GM12878 (cell line): ENCODE measurements at regions not wholly inside any gene's neighbourhood (a gene's known extent, or its start where the extent isn't known, plus 50 kb on each side); places are given as distances from the start of the nearest gene placed in this dataset.
"Not testable (repeated sequence)": the region's sequence is repeated elsewhere in the genome, so short reads cannot be mapped to it uniquely, and the experiment has no call there.

Experiments used
- ATAC-seq: fragments of 200-7000 bp; cut with Tn5 transposase; 3 replicates; pipeline ENCODE4 v1.9.1; 2020; ENCODE audit warnings: mild to moderate bottlenecking, moderate library complexity
- BruUV-seq: library from RNA; stranded (reverse); fragments of 400-500 nt; replicated peaks from 2 replicates; lab custom pipeline; 2021; lab: Mats Ljungman, UMichigan
- CTCF ChIA-PET: fragments of 300-600 bp; sonication (Branson Sonifier 250); formaldehyde crosslinking; extraction: SDS; loops from one replicate; lab custom pipeline; 2021; ENCODE audit warnings: inconsistent platforms; lab: Yijun Ruan, JAX
- POLR2A ChIA-PET: fragments of 350-600 bp; formaldehyde crosslinking; extraction: SDS; loops from one replicate; lab custom pipeline; 2021; ENCODE audit warnings: inconsistent platforms; lab: Charles Lee
- RAD21 ChIA-PET: fragments of 300-600 bp; sonication (Branson Sonifier 250); formaldehyde crosslinking; loops from one replicate; lab custom pipeline; 2023; ENCODE audit warnings: antibody characterized with exemption; ENCODE audit not compliant: unreplicated experiment; lab: Charles Lee
- SMC1A ChIA-PET: fragments of 300-600 bp; sonication (Branson Sonifier 250); formaldehyde crosslinking; loops from one replicate; lab custom pipeline; 2023; ENCODE audit not compliant: unreplicated experiment, uncharacterized antibody; lab: Charles Lee
- DNase-seq: peaks from one replicate; pipeline ENCODE4 v3.0.0-alpha.2; 2011; ENCODE audit warnings: low read depth, low spot score
- FAIRE-seq: peaks from 3 replicates; lab custom pipeline; 2011; peaks lifted over from hg19 to GRCh38; lab: Jason Lieb, UNC
- H2AFZ ChIP-seq: 2 replicates; pipeline ENCODE4 v1.6.0; 2011; ENCODE audit warnings: low read depth, low read length, control low read depth; ENCODE audit not compliant: control insufficient read depth
- H3K27ac ChIP-seq: 2 replicates; pipeline ENCODE4 v1.5.1; 2011; ENCODE audit warnings: control low read depth; ENCODE audit not compliant: control insufficient read depth, insufficient read depth
- H3K27me3 ChIP-seq, 2 experiments: replicated peaks in 1 of 2; 2 replicates each; pipeline versions ENCODE4 v1.6.0 to v1.6.1; 2011; ENCODE audit warnings: low read length in 1 of 2; ENCODE audit not compliant: control insufficient read depth in 2 of 2, insufficient read depth in 2 of 2
- H3K36me3 ChIP-seq, 2 experiments: 2 replicates each; pipeline ENCODE4 v1.5.1; 2011; ENCODE audit warnings: low read length in 1 of 2; ENCODE audit not compliant: control insufficient read depth in 2 of 2, insufficient read depth in 2 of 2
- H3K4me1 ChIP-seq: 2 replicates; pipeline ENCODE4 v1.6.1; 2011; ENCODE audit warnings: mild to moderate bottlenecking, low read length, moderate library complexity, mixed read lengths; ENCODE audit not compliant: control insufficient read depth, insufficient read depth
- H3K4me2 ChIP-seq: 2 replicates; pipeline ENCODE4 v1.6.0; 2011; ENCODE audit warnings: control low read depth; ENCODE audit not compliant: control insufficient read depth, insufficient read depth
- H3K4me3 ChIP-seq: fragments of 200-600 bp; sonication (generic); 2 replicates; pipeline ENCODE4 v1.5.1; 2016
- H3K79me2 ChIP-seq: 2 replicates; pipeline ENCODE4 v1.6.0; 2011; ENCODE audit warnings: low read length; ENCODE audit not compliant: control insufficient read depth, insufficient read depth
- H3K9ac ChIP-seq: 2 replicates; pipeline ENCODE4 v1.8.0; 2011; ENCODE audit warnings: low read length, control low read depth, mixed read lengths; ENCODE audit not compliant: control insufficient read depth, insufficient read depth
- H3K9me3 ChIP-seq: replicated peaks from 3 replicates; pipeline ENCODE4 v1.5.1; 2011; ENCODE audit warnings: mild to moderate bottlenecking, low read length; ENCODE audit not compliant: control insufficient read depth, insufficient read depth
- H4K20me1 ChIP-seq: 2 replicates; pipeline ENCODE4 v1.6.0; 2011; ENCODE audit not compliant: control insufficient read depth, insufficient read depth
- ETV6 ChIP-seq, 2 experiments: fragments of 450-650 bp in 1 of 2; IDR thresholded peaks in 1 of 2; conservative IDR thresholded peaks in 1 of 2; 2 replicates each; pipeline ENCODE4 v1.6.1; 2014; ENCODE audit warnings: antibody characterized with exemption in 1 of 2, borderline replicate concordance in 1 of 2, low read depth in 1 of 2, mild to moderate bottlenecking in 1 of 2, moderate library complexity in 1 of 2
- TCF7 ChIP-seq: IDR thresholded peaks from 2 replicates; pipeline ENCODE4 v1.6.1; 2014; ENCODE audit warnings: antibody characterized with exemption, borderline replicate concordance
- WGBS: methylation state at CpG from one replicate; pipeline ENCODE4 v1.1.6; 2016; ENCODE audit warnings: low lambda C conversion rate; ENCODE audit not compliant: insufficient replicate concordance, insufficient coverage; ENCODE audit errors: missing lambda C conversion rate; 5-methylcytosine and 5-hydroxymethylcytosine counted together
- in situ Hi-C: fragments of 300-500 bp; cut with MboI; formaldehyde crosslinking; loops from 9 replicates; pipeline ENCODE4 v1.14.3; 2018; ENCODE audit warnings: mixed read lengths
- intact Hi-C: fragments of 100-400 bp; cut with micrococcal nuclease; formaldehyde crosslinking; loops from one replicate; pipeline ENCODE4 v1.14.2; 2022; ENCODE audit not compliant: unreplicated experiment
- TF ChIP-seq, protein P1 (sequence below): fragments of 450-650 bp; IDR thresholded peaks from 2 replicates; pipeline ENCODE4 v1.6.1; 2016; ENCODE audit warnings: mild to moderate bottlenecking
- TF ChIP-seq, protein P2 (sequence below): fragments of 450-650 bp; IDR thresholded peaks from 2 replicates; pipeline ENCODE4 v1.6.1; 2016; ENCODE audit warnings: mild to moderate bottlenecking, moderate library complexity, borderline replicate concordance

- H3K9ac ChIP-seq, SMC1A ChIA-PET, DNase-seq, RAD21 ChIA-PET, intact Hi-C loops, POLR2A ChIA-PET, H3K27me3 ChIP-seq, FAIRE-seq, H3K79me2 ChIP-seq, H3K9me3 ChIP-seq, H3K27ac ChIP-seq, H2AFZ ChIP-seq, H3K36me3 ChIP-seq, H3K4me3 ChIP-seq, in situ Hi-C loops, BruUV-seq, H4K20me1 ChIP-seq, H3K4me1 ChIP-seq: not testable (repeated sequence)
- peak; percentile 98 for ATAC-seq
- CTCF ChIA-PET: interaction anchor here (0.8 kb wide), 1 partner anchor 113 kb away, joined by 3 read pairs; no protein-coding TSS in a partner anchor
- 0 out of 2 replicates have a peak overlapping the region, but pooled peaks have one; percentile 42 for H3K4me2 ChIP-seq
- WGBS: 39% methylated on average over 24 of the region's 36 CpGs
Measured at GRCh38 chr7:39854616-39855324, 95.3 kb upstream of the CDK13 start.

DNA sequence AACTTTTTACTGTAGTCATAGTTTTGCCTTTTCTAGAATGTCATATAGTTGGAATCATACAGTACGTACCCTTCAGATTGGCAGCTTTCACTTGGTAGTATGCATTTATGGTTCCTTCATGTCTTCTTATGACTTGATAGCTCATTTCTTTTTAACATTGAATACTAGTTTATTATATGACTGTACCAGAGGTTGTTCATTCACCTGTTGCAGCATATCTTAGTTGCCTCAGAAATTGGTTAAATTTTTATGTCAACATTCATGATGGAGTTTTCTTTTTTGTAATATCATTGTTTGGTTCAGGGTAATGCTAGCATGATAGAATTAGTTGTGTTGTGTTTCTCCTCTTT, 94.8 kb upstream of the CDK13 start:
- SMC1A ChIA-PET: interaction anchor here (0.7 to 1.2 kb wide), 2 partner anchors 15 to 1025 kb away, joined by 3 read pairs; no protein-coding TSS in a partner anchor
- Histone ChIP-seq H3K9ac (no peak overlapping the region), H3K4me1 (no peaks in the 10 kb centered on the region), H3K4me2 (no peak overlapping the region), H3K27me3 (peaks cover 0 to 3% of the 10 kb centered on the region in 2 experiments; a peak in 1 of 4 replicates), H4K20me1 (no peaks in the 10 kb centered on the region)
- RAD21 ChIA-PET: interaction anchor here (1.4 kb wide), 1 partner anchor 275 kb away, joined by 3 read pairs; no protein-coding TSS in a partner anchor
- intact Hi-C loops: no loop called here
- TF ChIP-seq TCF7 (no peak), ETV6 (conservative IDR thresholded peaks at IDR 0.05 in 1 of 2, IDR thresholded peaks at IDR 0.05 in 1 of 2; ENCODE audit: borderline replicate concordance in 1 of 2, low read depth in 1 of 2) (no peak)
- TF ChIP-seq, protein P1, sequence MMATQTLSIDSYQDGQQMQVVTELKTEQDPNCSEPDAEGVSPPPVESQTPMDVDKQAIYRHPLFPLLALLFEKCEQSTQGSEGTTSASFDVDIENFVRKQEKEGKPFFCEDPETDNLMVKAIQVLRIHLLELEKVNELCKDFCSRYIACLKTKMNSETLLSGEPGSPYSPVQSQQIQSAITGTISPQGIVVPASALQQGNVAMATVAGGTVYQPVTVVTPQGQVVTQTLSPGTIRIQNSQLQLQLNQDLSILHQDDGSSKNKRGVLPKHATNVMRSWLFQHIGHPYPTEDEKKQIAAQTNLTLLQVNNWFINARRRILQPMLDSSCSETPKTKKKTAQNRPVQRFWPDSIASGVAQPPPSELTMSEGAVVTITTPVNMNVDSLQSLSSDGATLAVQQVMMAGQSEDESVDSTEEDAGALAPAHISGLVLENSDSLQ: no peak
- TF ChIP-seq, protein P2, sequence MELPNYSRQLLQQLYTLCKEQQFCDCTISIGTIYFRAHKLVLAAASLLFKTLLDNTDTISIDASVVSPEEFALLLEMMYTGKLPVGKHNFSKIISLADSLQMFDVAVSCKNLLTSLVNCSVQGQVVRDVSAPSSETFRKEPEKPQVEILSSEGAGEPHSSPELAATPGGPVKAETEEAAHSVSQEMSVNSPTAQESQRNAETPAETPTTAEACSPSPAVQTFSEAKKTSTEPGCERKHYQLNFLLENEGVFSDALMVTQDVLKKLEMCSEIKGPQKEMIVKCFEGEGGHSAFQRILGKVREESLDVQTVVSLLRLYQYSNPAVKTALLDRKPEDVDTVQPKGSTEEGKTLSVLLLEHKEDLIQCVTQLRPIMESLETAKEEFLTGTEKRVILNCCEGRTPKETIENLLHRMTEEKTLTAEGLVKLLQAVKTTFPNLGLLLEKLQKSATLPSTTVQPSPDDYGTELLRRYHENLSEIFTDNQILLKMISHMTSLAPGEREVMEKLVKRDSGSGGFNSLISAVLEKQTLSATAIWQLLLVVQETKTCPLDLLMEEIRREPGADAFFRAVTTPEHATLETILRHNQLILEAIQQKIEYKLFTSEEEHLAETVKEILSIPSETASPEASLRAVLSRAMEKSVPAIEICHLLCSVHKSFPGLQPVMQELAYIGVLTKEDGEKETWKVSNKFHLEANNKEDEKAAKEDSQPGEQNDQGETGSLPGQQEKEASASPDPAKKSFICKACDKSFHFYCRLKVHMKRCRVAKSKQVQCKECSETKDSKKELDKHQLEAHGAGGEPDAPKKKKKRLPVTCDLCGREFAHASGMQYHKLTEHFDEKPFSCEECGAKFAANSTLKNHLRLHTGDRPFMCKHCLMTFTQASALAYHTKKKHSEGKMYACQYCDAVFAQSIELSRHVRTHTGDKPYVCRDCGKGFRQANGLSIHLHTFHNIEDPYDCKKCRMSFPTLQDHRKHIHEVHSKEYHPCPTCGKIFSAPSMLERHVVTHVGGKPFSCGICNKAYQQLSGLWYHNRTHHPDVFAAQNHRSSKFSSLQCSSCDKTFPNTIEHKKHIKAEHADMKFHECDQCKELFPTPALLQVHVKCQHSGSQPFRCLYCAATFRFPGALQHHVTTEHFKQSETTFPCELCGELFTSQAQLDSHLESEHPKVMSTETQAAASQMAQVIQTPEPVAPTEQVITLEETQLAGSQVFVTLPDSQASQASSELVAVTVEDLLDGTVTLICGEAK: no peak
- TF ChIP-seq, all 136 proteins: peak for 0
- ChIA-PET POLR2A (no interaction called here), CTCF (interaction anchor here (0.8 to 1.3 kb wide), 2 partner anchors 41 to 113 kb away, joined by 3 read pairs; no protein-coding TSS in a partner anchor)
- Histone ChIP-seq H3K27ac (no peak overlapping the region), H2AFZ (no peak overlapping the region), H3K79me2 (no peaks in the 10 kb centered on the region), H3K4me3 (no peak overlapping the region), H3K9me3 (no peaks in the 10 kb centered on the region), H3K36me3 (no peaks in the 10 kb centered on the region)
- BruUV-seq: no TSS peak
- ATAC-seq: no peak
- WGBS: 73% methylated on average over 1 of the region's 1 CpG
- DNase-seq: no peak
- in situ Hi-C loops: no loop called here
- no peak for FAIRE-seq
